Ovary (tissue), 3 donors: ENCODE measurements at regions not wholly inside any gene's neighbourhood (a gene's known extent, or its start where the extent isn't known, plus 50 kb on each side); places are given as distances from the start of the nearest gene placed in this dataset.

Experiments used
- POLR2A ChIP-seq: fragments of 450-650 bp; IDR thresholded peaks from one replicate; pipeline ENCODE4 v1.6.1; 2017; ENCODE audit warnings: antibody characterized with exemption, mild to moderate bottlenecking, moderate library complexity
- TF ChIP-seq, protein P1 (sequence below), 3 donors: fragments of 450-650 bp in 2 of 3; fragments of 200-600 bp in 1 of 3; IDR thresholded peaks; one replicate each; pipeline versions ENCODE4 v1.5.1 to v1.8.0; 2016 to 2022; ENCODE audit warnings: antibody characterized with exemption in 3 of 3, mild to moderate bottlenecking in 1 of 3
- donor health status: DM: no; HTN: no; CAD: no.

DNA sequence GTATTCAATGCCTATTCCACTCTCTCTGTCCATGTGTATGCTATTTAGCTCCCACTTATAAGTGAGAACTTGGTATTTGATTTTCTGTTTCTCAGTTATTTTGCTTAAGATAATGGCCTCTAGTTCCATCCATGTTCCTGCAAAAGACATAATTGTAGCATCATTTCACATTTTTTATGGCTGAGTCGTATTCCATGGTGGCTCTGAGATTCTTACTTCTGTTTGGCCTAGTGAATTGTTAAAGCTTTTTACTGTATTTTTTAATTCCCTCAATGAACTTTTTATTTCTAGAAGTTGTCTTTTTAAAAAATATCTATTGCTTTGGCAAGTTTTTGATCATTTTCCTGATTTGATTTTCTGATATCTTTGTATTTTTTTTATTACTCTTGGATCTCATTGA is 635.6 kb downstream of the PLA2G4A start:
- TF ChIP-seq, protein P1, sequence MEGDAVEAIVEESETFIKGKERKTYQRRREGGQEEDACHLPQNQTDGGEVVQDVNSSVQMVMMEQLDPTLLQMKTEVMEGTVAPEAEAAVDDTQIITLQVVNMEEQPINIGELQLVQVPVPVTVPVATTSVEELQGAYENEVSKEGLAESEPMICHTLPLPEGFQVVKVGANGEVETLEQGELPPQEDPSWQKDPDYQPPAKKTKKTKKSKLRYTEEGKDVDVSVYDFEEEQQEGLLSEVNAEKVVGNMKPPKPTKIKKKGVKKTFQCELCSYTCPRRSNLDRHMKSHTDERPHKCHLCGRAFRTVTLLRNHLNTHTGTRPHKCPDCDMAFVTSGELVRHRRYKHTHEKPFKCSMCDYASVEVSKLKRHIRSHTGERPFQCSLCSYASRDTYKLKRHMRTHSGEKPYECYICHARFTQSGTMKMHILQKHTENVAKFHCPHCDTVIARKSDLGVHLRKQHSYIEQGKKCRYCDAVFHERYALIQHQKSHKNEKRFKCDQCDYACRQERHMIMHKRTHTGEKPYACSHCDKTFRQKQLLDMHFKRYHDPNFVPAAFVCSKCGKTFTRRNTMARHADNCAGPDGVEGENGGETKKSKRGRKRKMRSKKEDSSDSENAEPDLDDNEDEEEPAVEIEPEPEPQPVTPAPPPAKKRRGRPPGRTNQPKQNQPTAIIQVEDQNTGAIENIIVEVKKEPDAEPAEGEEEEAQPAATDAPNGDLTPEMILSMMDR (IDR thresholded peaks at IDR 0.05): no peak
- TF ChIP-seq POLR2A: no peak
